ENCODE measurements at regions not wholly inside any gene's neighbourhood (a gene's known extent, or its start where the extent isn't known, plus 50 kb on each side); places are given as distances from the start of the nearest gene placed in this dataset.
A peak's percentile ranks its signal among the peaks of the same experiment; 100 is the strongest.
"Not testable (repeated sequence)": the region's sequence is repeated elsewhere in the genome, so short reads cannot be mapped to it uniquely, and the experiment has no call there.

DNA sequence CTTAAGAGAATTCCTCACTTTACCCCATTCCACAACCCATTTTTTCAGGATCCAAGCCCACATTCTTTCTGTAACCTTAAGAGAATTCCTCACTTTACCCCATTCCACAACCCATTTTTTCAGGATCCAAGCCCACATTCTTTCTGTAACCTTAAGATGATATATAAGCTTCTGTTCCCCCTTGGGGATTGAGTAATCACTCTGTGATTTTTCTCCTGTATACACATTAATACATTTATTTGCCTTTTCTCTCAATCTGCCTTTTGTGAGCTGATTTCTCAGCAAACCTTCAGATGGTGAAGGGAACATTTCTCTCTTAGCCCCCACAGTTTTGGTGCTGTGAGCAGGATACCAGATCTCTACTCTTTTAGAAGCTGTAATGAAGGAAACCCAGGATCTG, 494.1 kb downstream of the TMEM135 start:
- not testable (repeated sequence) for DNase-seq

- no peak for DNase-seq
Observed at GRCh38 chr11:87529486-87529885, 491.8 kb downstream of the TMEM135 start.

DNA sequence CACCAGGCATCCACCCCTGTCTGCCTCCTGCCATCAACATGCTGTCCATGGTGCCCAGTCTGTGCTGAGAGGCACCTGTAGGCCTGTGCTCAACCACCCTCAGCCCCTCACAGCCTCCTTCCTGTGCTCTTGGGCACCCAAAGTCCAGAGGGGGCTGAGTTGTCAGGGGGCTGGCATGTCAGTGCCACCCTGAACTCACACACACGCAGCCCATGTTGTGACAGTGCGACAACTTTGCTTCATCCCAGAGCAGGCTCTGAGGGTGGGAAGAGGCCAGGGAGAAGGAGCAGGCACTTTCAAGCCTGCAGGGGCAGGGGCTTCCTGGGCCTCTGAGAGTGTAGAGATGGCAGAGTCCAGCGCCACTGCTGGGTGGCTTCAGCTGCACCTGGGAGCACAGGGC, 491.0 kb downstream of the TMEM135 start:
- no peak for DNase-seq

DNA sequence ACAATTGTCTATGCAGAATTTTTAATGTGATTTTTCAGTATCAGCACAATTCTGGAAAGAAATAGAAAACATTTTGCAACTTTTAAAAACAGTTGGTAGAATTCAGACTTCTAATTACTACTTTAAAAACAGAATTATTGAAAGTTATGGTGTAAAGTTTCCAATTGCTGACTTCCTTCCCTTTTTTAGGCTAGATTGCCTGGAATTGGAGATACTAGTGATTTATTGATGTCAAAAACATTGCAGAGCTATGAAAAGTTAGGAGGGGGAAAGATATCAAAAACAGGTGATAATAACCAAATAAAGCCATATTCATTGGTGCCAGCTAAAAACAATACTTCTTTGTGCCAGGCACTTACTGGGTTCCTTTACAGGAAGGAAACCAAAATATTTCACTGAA, 485.5 kb downstream of the TMEM135 start:
- no peak for DNase-seq

DNA sequence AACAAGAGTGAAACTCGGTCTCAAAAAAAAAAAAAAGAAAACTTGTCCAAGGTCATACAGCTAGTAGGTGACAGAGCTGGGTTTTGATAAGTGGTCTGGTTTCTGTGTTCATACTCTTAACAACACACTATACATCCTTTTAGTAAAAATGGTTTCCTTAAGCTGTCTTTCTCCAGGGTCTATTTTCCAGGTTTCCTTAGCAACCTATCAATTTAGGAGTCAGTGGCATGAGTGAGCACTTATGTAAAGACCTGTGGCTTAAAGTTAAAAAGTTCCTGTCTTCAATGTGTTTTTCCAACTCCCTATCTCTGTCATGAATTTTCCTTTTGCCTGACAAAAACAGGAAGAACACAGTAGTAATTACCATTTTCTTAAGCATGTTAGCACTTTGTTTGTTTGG, 480.5 kb downstream of the TMEM135 start:
- no peak for DNase-seq

DNA sequence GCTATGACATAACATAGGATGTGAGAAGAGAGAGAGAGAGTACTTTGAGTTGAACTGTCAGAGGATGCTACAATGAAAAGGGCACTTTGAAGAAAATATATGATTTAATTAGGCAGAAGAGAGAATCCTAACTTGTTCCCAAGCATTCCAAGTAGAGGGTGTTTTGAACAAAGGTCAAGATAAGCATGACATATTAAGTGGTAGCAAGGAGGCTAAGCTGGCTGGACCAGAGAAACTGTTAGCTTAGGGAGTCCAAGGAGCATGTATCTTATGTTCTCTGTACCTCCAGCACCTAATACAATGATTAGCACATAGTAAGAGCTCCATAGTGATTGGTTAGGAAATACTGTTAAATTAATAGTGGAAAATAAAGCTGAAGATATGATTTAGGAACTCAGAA, 479.6 kb downstream of the TMEM135 start:
- no peak for DNase-seq

DNA sequence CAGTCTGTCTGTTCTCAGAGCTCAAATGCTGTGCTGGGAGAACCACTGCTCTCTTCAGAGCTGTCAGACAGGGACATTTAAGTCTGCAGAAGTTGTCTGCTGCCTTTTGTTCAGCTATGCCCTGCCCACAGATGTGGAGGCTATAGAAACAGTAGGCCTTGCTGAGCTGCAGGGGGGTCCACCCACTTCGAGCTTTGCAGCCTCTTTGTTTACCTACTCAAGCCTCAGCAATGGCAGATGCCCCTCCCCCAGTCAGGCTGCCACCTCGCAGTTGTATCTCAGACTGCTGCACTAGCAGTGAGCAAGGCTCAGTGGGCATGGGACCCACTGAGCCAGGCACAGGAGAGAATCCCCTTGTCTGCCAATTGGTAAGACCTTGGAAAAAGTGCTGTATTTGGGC, 470.0 kb downstream of the TMEM135 start:
- DNase-seq = not testable (repeated sequence)

DNA sequence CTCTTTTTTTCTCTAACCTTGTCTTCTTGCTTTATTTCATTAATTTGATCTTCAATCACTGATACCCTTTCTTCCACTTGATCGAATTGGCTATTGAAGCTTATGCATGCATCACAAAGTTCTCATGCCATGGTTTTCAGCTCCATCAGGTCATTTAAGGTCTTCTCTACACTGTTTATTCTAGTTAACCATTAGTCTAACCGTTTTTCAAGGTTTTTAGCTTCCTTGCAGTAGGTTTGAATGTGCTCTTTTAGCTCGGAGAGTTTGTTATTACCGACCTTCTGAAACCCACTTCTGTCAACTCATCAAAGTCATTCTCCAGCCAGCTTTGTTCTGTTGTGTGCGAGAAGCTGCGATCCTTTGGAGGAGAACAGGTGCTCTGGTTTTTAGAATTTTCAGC, 469.2 kb downstream of the TMEM135 start:
- not testable (repeated sequence) for DNase-seq

DNA sequence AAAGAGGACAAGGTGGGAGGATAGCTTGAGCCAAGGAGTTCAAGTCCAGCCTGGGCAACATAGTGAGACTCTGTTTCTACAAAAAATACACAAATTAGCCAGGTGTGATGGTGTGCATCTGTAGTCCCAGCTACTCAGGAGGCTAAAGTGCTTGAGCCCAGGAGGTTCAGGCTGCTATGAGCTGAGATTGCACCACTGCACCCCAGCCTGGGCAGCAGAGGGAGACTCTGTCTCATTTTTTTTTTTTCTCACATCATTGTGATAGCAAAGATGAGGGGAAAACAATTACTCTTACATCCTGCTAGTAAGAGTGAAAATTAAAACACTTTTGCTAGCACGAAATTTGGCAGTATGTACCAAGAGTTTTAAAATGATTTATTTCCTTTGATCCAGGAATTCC, 463.7 kb downstream of the TMEM135 start:
- no peak for DNase-seq

- not testable (repeated sequence) for DNase-seq
Observed at GRCh38 chr11:87494936-87495335, 457.2 kb downstream of the TMEM135 start.

GRCh38 chr11:87494026-87494425, 456.3 kb downstream of the TMEM135 start:
- DNase-seq = not testable (repeated sequence)

- DNase-seq = no peak
Observed at GRCh38 chr11:87493516-87493915, 455.8 kb downstream of the TMEM135 start.

DNA sequence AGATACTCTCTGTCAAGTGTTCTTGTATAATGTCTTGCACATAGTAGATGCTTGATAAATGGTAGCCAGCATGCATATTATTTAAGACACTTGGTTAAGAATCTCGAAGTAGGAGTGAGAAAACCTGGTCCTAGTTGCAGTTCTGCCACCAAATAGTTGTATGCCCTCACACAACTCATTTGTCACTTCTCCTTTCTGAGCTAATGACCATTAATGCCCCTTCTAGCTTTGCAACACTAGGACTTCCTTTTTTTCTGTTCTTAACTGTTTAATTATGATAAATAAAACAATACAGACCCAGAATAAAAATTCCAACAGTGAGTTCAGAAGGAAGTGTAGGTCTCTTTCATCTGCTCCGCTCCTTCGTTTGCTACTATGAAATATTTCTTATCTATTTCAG, 453.6 kb downstream of the TMEM135 start:
- peak; percentile 13 to 14 for DNase-seq

DNA sequence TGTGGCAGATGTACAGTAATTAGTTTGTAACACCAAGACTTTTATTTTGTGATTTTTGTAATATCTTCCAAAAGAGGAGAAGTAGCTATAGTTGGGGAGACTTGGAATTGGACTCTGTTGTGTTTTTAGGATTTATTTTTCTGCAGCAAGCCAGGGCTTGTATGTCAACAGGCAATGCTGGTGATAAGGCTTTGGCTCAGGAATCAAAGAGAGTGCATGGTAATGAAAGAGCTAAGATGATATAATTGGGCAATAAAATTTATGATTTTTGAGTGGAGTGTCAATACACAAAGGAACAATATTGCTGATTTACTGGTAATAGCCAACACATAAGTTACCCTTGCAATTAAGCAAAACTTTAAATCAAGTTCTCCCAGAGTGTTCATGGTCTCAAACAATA, 452.9 kb downstream of the TMEM135 start:
- DNase-seq = no peak

DNA sequence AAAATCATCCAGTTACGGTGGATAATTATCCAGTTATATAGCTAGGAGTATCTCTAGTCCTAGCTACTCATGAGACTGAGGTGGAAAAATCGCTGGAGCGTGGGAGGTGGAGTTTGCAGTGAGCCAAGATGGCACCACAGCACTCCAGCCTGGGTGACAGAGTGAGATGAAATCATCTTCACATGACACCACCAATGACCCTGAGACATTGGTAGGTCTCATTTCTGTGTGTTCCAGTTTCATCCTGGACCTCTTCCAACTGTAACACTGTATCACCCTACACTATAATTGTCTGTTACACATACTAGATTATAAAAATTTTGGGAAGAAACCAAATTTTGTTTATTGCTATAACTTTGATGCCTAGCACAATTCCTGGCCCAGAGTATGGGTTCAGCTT, 446.8 kb downstream of the TMEM135 start:
- DNase-seq = no peak

GRCh38 chr11:87477321-87477720, 439.6 kb downstream of the TMEM135 start:
- DNase-seq = no peak

DNA sequence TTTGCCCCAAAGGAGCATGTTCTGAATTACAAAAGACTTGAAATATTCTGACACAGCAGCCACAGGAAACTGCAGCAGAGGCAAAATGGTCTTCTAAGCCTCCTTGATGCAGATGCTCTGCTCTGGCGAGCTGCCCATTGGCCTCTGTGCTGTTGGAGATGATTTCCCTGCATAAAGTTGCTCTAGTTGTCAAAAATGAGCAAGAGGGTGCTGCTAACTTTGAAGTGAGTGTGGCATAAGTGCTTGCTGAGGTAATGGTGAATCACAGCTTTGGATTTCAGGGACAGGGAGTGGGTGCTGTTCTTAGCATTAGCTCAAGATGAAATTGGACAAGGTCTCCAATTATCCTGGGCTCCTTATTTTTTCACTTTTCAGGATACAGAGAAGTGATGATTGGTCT, 435.4 kb downstream of the TMEM135 start:
- no peak for DNase-seq

DNA sequence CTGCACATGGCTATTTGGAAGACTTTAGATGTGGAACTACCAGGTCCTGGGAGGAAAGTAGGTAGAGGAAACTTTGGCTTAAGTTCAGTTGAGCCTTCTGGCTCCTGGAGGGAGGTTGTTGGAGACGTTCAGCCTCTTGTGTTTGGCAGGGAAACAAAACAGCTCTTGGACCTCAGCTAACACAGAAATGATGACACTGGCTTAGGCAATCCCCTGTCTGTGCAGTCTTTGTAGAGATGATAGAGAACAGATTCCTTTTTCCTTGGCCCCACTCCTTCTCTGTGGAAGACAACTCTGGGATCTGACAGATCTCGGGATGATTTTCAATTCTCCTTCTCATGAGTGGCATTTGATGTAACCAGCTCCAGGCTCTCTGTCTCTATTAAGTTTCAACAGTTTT, 428.5 kb downstream of the TMEM135 start:
- no peak for DNase-seq

DNA sequence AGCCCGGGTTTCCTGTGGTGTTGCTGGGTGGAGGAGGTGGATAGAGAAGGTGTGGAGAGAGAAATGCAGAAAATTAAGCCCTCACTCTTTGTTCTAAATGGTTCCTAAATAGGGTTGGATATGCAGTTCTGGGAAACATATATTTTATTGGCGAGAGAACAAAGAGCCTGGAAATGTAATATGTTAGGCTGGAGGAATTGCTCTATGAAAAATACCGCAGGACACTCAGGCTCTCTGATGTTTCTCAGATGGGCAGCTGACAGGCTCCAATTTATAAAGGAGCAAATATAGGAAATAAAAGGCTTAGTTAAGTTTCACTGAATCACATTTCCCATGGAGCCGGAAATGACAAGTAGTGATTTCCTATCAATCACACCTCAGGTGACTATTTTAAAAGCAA, 428.0 kb downstream of the TMEM135 start:
- no peak for DNase-seq

- peak; percentile 9 to 17 for DNase-seq
Observed at GRCh38 chr11:87463486-87464102, 425.9 kb downstream of the TMEM135 start.

DNA sequence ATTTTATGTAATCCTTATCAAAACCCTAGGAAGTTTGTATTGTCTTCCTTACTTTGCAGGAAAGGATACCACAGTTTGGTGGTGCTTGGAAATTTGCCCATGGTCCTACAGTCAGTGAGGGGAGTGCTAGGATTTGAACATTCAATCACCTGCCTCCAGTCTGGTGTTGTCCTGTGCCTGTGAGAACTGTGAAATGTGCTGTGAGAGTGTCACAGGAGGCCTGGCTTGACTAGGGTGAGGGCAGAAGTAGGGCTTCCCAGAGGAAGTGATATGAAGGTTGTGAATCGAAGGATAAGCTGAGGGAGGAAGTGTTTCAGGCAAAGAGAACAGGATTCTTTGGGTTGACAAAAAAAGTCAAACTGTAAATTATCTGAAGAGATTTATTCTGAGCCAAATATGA, 424.4 kb downstream of the TMEM135 start:
- DNase-seq = no peak

DNA sequence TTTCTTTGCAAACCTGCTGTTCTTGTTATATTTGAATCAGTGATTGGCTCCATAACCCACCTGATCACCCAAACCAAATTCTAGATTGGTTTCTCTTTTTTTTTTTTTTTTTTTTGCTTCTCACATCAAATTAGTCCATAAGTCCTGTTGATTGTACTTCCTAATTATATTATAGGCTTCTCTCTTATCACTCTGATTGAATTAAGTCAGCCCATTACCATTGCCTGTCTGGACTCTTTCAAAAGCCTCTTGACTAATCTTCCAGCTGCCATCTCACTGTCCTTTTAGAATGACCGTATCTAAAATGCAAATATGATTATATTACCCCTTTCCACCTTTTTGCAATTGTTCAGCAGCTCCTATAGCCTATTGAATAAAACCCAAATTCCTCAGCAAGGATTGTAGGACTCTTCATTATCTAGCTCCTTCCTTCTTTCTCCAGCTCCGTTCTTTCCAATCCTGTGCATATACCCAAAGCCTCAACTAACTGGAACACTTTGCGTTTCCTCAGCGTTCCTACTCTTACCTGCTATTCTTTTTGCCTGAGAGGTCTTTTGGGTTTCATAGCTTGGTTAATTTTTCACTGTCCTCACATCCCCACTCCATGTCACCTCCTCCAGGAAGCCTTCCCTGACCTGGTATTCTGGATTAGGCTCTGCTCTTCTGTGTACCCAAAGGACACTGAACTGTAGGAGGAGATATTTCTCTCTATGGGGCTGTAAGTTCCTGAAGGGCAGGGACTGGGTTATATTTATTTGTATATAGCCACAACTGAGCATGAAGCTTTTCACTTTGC, 423.3 kb downstream of the TMEM135 start:
- DNase-seq = no peak

- DNase-seq = no peak
Observed at GRCh38 chr11:87460279-87460678, 422.5 kb downstream of the TMEM135 start.

DNA sequence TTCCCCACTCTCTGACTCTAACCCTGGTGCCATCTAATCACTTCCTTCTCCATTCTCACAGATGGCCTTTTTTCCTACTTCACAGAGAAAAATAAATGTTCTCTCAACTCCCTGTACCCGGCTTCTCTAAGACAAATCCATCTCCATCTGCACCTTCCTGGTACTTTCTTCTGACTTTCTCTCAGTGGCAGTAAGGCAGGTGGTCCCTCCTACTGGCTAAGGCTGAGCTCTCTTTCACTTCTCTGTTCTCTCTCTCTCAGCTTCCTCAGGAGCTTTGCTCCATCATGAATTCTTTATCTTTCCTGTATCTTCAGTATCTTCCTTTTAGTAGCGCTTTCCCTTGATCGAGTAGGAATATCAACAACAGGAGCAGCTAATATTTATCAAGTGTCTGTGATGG, 421.6 kb downstream of the TMEM135 start:
- DNase-seq = no peak

- no peak for DNase-seq
Observed at GRCh38 chr11:87456499-87456898, 418.8 kb downstream of the TMEM135 start.
